ENCODE measurements at regions not wholly inside any gene's neighbourhood (a gene's known extent, or its start where the extent isn't known, plus 50 kb on each side); places are given as distances from the start of the nearest gene placed in this dataset.

- H3K4me1 ChIP-seq (ENCODE audit: control insufficient read depth, extremely low read depth, insufficient read depth, low read length) = peaks cover 5% of the 10 kb centered on the region
- H3K4me3 ChIP-seq (ENCODE audit: control insufficient read depth in 2 of 3, extremely low read depth in 1 of 3, insufficient read depth in 2 of 3, low read depth in 1 of 3, low read length in 3 of 3) = no peak overlapping the region
- no peak overlapping the region for H3K27ac ChIP-seq (ENCODE audit: control insufficient read depth, insufficient read depth, low read length)
- H3K79me2 ChIP-seq (ENCODE audit: control insufficient read depth, insufficient read depth, low read length) = no peaks in the 10 kb centered on the region
- no peaks in the 10 kb centered on the region for H3K36me3 ChIP-seq (ENCODE audit: control insufficient read depth in 2 of 2, extremely low read depth in 1 of 2, insufficient read depth in 2 of 2, low read length in 2 of 2)
- H4K20me1 ChIP-seq (ENCODE audit: control insufficient read depth, extremely low read depth, insufficient read depth, low read length) = no peaks in the 10 kb centered on the region
- TF ChIP-seq EZH2 (IDR thresholded peaks at IDR 0.05; ENCODE audit: low read length) (no peak), CTCF (optimal IDR thresholded peaks at IDR 0.05 in 1 of 3, IDR thresholded peaks at IDR 0.05 in 1 of 3, conservative IDR thresholded peaks at IDR 0.05 in 1 of 3; ENCODE audit: extremely low read depth in 1 of 3, insufficient read depth in 2 of 3, low read length in 3 of 3) (no peak)
- H3K9me3 ChIP-seq (ENCODE audit: control insufficient read depth, low read depth, low read length) = no peaks in the 10 kb centered on the region
- no peaks in the 10 kb centered on the region for H3K27me3 ChIP-seq (ENCODE audit: control insufficient read depth, extremely low read depth, insufficient read depth, low read length)
- H3K4me2 ChIP-seq (ENCODE audit: control insufficient read depth, extremely low read depth, insufficient read depth, low read depth, low read length) = no peak overlapping the region
- DNase-seq (ENCODE audit: low read depth, low spot score) (no peak), FAIRE-seq (no peak)
- no peak overlapping the region for H3K9ac ChIP-seq (ENCODE audit: control insufficient read depth, extremely low read depth, insufficient read depth, low read length)
- H2AFZ ChIP-seq (ENCODE audit: control insufficient read depth, low read length) = no peak overlapping the region
- dilution Hi-C loops (cut with MboI; ENCODE audit: extremely low pct_ligation_motif_present, low sequenced_read_pairs) = no loop called here
- no peaks in the 10 kb centered on the region for H3K9me1 ChIP-seq (ENCODE audit: control insufficient read depth, extremely low read depth, insufficient read depth, low read length)
Measured at GRCh38 chr15:62439543-62440016, 274.5 kb upstream of the C2CD4B start.

GRCh38 chr15:62440362-62441105 is 275.4 kb upstream of the C2CD4B start:
- H3K4me3 ChIP-seq (ENCODE audit: control insufficient read depth in 2 of 3, extremely low read depth in 1 of 3, insufficient read depth in 2 of 3, low read depth in 1 of 3, low read length in 3 of 3) = no peak overlapping the region
- no peaks in the 10 kb centered on the region for H3K79me2 ChIP-seq (ENCODE audit: control insufficient read depth, insufficient read depth, low read length)
- no peaks in the 10 kb centered on the region for H3K27me3 ChIP-seq (ENCODE audit: control insufficient read depth, extremely low read depth, insufficient read depth, low read length)
- no peak for TF ChIP-seq EZH2 (IDR thresholded peaks at IDR 0.05; ENCODE audit: low read length)
- TF ChIP-seq CTCF (optimal IDR thresholded peaks at IDR 0.05 in 1 of 3, IDR thresholded peaks at IDR 0.05 in 1 of 3, conservative IDR thresholded peaks at IDR 0.05 in 1 of 3; ENCODE audit: extremely low read depth in 1 of 3, insufficient read depth in 2 of 3, low read length in 3 of 3) = no peak
- H3K4me1 ChIP-seq (ENCODE audit: control insufficient read depth, extremely low read depth, insufficient read depth, low read length) = peaks cover 14% of the 10 kb centered on the region
- H2AFZ ChIP-seq (ENCODE audit: control insufficient read depth, low read length) = no peak overlapping the region
- H4K20me1 ChIP-seq (ENCODE audit: control insufficient read depth, extremely low read depth, insufficient read depth, low read length) = no peaks in the 10 kb centered on the region
- no peaks in the 10 kb centered on the region for H3K9me3 ChIP-seq (ENCODE audit: control insufficient read depth, low read depth, low read length)
- no peak for DNase-seq (ENCODE audit: low read depth, low spot score)
- no peak for FAIRE-seq
- dilution Hi-C loops (cut with MboI; ENCODE audit: extremely low pct_ligation_motif_present, low sequenced_read_pairs) = no loop called here
- H3K9ac ChIP-seq (ENCODE audit: control insufficient read depth, extremely low read depth, insufficient read depth, low read length) = no peak overlapping the region
- no peaks in the 10 kb centered on the region for H3K36me3 ChIP-seq (ENCODE audit: control insufficient read depth in 2 of 2, extremely low read depth in 1 of 2, insufficient read depth in 2 of 2, low read length in 2 of 2)
- H3K27ac ChIP-seq (ENCODE audit: control insufficient read depth, insufficient read depth, low read length) = no peak overlapping the region
- peaks cover 2% of the 10 kb centered on the region for H3K9me1 ChIP-seq (ENCODE audit: control insufficient read depth, extremely low read depth, insufficient read depth, low read length)
- no peak overlapping the region for H3K4me2 ChIP-seq (ENCODE audit: control insufficient read depth, extremely low read depth, insufficient read depth, low read depth, low read length)

All from keratinocyte (primary cell).